ENCODE measurements at regions not wholly inside any gene's neighbourhood (a gene's known extent, or its start where the extent isn't known, plus 50 kb on each side); places are given as distances from the start of the nearest gene placed in this dataset.

DNA sequence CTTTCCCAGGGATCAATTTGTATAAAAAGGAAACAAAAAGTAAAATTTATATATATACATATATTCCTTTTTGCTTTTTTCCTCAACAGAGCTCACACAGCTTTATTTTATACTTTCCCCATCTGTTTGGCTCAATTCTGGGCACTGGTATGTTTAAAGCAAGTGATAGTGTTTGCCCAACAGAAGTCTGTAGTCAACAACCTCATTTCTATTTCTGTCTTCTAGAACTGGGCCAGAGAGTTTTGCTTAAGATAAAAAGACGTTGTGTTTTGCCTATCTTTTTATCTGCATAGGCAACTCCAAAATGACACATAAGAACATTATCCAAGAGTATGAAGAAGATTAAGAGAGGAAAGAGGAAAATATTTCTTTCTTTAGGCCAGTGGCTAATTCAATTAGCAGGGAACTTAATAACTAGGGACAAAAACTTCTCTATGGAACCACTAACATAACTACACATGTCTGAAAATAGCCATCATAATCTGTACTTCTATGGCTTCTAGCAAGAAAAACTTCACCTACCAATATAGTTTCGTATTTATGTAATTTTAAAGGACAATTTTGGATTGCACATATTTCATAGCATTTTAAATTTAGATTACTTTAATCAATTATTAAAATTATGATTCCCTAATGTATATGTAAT is 1300.5 kb downstream of the ARAP2 start:
- TF ChIP-seq, protein P1, sequence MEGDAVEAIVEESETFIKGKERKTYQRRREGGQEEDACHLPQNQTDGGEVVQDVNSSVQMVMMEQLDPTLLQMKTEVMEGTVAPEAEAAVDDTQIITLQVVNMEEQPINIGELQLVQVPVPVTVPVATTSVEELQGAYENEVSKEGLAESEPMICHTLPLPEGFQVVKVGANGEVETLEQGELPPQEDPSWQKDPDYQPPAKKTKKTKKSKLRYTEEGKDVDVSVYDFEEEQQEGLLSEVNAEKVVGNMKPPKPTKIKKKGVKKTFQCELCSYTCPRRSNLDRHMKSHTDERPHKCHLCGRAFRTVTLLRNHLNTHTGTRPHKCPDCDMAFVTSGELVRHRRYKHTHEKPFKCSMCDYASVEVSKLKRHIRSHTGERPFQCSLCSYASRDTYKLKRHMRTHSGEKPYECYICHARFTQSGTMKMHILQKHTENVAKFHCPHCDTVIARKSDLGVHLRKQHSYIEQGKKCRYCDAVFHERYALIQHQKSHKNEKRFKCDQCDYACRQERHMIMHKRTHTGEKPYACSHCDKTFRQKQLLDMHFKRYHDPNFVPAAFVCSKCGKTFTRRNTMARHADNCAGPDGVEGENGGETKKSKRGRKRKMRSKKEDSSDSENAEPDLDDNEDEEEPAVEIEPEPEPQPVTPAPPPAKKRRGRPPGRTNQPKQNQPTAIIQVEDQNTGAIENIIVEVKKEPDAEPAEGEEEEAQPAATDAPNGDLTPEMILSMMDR (IDR thresholded peaks at IDR 0.05; ENCODE audit: control insufficient read depth, extremely low read depth, insufficient read depth), result no peak
- no peak overlapping the region for H3K4me3 ChIP-seq (ENCODE audit: low read depth, low read length)
- DNase-seq (ENCODE audit: low read depth), result no peak

DNA sequence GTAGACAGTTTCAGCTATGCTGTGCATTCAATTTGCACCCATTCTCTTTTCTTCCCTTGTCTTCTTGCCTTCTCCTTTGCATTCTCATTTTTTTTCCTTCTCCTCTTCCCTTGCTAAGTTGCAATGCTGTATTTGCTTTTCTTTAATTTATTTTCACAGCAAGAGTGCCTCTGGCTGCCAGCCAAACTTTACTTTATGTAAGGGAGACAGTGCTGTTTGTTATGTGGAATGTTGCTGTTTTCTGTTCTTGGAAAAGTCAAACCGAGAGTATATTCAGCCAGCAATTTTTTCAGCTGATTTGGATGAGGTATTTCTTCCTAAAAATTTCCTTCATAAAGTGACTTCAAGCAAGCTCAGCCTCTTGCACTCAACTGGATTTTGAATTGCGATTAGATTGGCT is 1293.4 kb downstream of the ARAP2 start:
- TF ChIP-seq, protein P1 (IDR thresholded peaks at IDR 0.05; ENCODE audit: control insufficient read depth, extremely low read depth, insufficient read depth), result no peak
- DNase-seq (ENCODE audit: low read depth), result peak; percentile 6
- H3K4me3 ChIP-seq (ENCODE audit: low read depth, low read length), result no peak overlapping the region

DNA sequence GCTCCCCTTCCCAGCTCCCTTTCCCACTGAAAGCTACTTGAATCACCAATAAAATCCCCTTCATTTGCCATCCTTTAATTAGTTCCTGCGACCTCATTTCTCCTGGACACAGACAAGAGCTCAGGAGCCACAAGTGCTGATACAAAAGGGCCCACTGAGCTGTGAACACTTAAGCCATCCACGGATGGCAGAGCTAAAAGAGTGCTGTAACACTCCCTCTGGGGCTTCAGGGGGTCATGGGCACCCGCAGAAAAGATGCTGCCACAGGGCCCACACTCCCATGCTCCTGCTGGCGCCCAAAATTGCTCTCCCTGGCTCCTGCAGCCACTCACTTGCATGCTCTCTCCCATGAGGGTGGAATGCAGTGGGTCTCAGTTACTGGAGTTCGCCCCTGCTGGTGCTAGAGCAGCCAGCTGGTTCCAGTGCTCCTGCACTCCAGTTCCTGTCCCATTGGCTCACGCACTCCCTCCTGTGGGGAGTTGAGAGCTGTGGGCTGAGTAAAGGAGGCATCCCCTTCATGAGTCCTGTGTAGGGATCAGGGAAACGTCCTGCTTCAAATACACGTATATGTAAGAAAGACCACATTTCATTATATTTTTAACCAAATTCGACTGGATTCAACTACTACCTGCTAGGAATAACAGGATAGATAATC is 1291.0 kb downstream of the ARAP2 start:
- H3K4me3 ChIP-seq (ENCODE audit: low read depth, low read length), result no peak overlapping the region
- DNase-seq (ENCODE audit: low read depth), result peak; percentile 25
- TF ChIP-seq, protein P1 (IDR thresholded peaks at IDR 0.05; ENCODE audit: control insufficient read depth, extremely low read depth, insufficient read depth), result peak; percentile 83

DNA sequence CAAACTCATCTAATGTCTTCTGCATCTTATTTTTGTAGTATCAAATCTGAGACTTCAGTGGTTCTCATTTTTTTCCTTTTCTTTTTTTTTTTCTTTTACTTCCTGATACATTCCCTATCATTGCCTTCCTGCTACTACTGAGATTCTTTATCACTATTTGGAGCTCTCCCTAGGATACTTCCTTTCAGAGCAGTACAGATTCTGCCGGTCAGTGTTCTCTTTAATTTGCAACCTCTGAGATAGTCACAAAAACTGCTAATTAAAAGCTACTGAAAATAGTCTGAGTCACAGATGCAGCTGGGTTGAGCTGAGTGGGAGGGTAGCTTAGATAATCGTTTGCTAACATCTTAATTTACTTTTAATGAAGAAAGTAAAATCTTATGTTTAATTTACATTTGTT is 1279.7 kb downstream of the ARAP2 start:
- H3K4me3 ChIP-seq (ENCODE audit: low read depth, low read length), result no peak overlapping the region
- DNase-seq (ENCODE audit: low read depth), result no peak
- TF ChIP-seq, protein P1 (IDR thresholded peaks at IDR 0.05; ENCODE audit: control insufficient read depth, extremely low read depth, insufficient read depth), result no peak

DNA sequence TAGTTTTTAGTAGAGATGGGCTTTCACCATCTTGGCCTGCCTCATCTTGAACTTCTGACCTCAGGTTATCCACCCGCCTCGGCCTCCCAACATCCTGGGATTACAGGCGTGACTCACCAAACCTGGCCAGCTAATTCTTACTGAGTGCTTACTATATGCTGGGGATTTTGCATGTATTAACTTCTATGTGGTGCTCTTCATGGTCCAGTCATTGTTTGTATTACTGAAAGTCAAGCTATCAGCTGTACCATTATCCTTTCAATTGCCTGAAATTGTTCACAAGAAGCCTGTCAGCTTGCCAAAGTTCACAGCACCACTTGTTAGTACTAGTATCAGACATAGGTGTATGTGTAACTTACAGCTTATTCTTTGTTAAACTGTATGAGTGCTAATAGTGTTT is 1272.1 kb downstream of the ARAP2 start:
- TF ChIP-seq, protein P1 (IDR thresholded peaks at IDR 0.05; ENCODE audit: control insufficient read depth, extremely low read depth, insufficient read depth), result no peak
- no peak for DNase-seq (ENCODE audit: low read depth)
- H3K4me3 ChIP-seq (ENCODE audit: low read depth, low read length), result no peak overlapping the region

DNA sequence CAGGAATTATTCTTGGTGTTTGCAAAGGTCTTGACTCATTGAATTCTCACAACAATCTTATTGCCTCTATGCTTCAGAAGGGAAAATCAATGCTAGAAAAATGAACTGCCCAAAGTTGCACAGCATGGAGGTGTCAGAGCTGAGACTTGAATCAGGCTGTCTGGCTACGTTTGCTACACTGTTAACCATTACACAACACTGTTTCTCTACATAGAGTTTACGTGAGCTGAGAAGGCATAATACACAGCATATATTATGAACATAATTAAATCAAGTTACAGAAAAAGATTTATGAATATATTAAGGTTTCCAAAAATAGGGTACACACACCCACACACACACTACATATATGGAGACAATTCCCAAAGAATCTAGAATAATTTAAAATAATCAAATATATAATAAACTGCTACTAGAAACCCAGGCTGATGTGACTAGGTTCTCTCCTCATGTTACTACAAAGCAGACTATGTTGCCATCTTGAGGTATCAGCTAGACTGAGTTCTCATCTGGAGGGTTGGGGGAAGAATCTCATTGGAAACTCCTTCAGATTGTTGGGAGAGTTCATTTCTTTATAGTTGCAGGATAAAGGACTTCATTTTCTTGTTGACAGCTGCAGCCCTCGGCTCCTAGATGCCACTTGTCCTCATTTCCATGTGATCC is 1270.5 kb downstream of the ARAP2 start:
- no peak overlapping the region for H3K4me3 ChIP-seq (ENCODE audit: low read depth, low read length)
- TF ChIP-seq, protein P1 (IDR thresholded peaks at IDR 0.05; ENCODE audit: control insufficient read depth, extremely low read depth, insufficient read depth), result no peak
- DNase-seq (ENCODE audit: low read depth), result no peak

All from LNCaP clone FGC (cell line).